K562 (cell line): ENCODE measurements at regions not wholly inside any gene's neighbourhood (a gene's known extent, or its start where the extent isn't known, plus 50 kb on each side); places are given as distances from the start of the nearest gene placed in this dataset.

Experiments used
- KLF16 ChIP-seq: IDR thresholded peaks from 2 replicates; pipeline ENCODE4 v1.6.1; 2016; ENCODE audit warnings: antibody characterized with exemption
- SMARCB1 ChIP-seq: IDR thresholded peaks from 2 replicates; pipeline ENCODE4 v1.6.1; 2011; ENCODE audit warnings: improper control_type of control experiment, low read depth; ENCODE audit not compliant: insufficient read length

GRCh38 chr3:29141197-29141917 is 139.5 kb upstream of the RBMS3 start:
- TF ChIP-seq KLF16 (no peak), SMARCB1 (no peak)
